SK-N-MC (cell line): ENCODE measurements at regions not wholly inside any gene's neighbourhood (a gene's known extent, or its start where the extent isn't known, plus 50 kb on each side); places are given as distances from the start of the nearest gene placed in this dataset.

Experiments
- EZH2 ChIP-seq: fragments of 200-600 bp; sonication (generic); IDR thresholded peaks from one replicate; pipeline ENCODE4 v1.6.1; 2017; ENCODE audit warnings: antibody characterized with exemption
- POLR2AphosphoS5 ChIP-seq: IDR thresholded peaks from 2 replicates; pipeline ENCODE4 v1.6.1; 2012; ENCODE audit warnings: mild to moderate bottlenecking, low read depth, low read length, borderline replicate concordance

- no peak for TF ChIP-seq EZH2
- TF ChIP-seq POLR2AphosphoS5: no peak
Measured at GRCh38 chr1:193426061-193426460, 239.6 kb upstream of the B3GALT2 start.
